ENCODE measurements at regions not wholly inside any gene's neighbourhood (a gene's known extent, or its start where the extent isn't known, plus 50 kb on each side); places are given as distances from the start of the nearest gene placed in this dataset.

DNA sequence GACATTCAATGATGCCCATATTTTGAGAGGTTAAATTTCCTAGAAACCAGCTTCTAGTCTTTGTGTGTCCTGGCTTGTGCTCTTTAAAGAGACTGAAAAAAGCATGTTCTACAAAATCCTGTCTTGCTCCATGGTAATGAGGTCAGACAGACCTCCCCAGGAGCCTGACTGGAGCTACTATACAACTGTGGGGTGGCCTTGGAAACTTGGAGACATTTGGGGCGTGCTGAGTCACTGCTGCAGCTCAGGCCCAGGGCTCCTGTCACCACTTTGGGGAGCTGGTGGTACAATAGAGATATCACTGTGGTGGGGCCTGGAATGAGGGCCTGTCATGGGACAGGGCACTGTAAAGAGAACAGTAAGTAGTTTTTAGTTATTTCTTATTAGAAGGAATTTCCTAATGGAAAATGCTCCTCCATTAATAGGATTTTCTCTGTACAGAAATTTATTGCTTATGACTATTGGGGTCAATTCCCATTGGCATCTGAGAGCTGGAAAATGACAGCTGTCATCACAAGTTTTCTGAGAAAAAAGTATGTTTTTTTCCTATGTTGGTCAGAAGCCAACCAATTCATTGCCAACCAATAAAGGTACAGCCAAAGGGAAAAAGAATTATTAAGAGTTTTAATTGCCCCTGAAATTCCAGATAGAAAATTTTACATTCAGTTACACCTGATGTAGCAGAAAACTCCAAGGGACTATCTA is 207.4 kb upstream of the JADE1 start:
- no peak for DNase-seq (ENCODE audit: low spot score)

DNA sequence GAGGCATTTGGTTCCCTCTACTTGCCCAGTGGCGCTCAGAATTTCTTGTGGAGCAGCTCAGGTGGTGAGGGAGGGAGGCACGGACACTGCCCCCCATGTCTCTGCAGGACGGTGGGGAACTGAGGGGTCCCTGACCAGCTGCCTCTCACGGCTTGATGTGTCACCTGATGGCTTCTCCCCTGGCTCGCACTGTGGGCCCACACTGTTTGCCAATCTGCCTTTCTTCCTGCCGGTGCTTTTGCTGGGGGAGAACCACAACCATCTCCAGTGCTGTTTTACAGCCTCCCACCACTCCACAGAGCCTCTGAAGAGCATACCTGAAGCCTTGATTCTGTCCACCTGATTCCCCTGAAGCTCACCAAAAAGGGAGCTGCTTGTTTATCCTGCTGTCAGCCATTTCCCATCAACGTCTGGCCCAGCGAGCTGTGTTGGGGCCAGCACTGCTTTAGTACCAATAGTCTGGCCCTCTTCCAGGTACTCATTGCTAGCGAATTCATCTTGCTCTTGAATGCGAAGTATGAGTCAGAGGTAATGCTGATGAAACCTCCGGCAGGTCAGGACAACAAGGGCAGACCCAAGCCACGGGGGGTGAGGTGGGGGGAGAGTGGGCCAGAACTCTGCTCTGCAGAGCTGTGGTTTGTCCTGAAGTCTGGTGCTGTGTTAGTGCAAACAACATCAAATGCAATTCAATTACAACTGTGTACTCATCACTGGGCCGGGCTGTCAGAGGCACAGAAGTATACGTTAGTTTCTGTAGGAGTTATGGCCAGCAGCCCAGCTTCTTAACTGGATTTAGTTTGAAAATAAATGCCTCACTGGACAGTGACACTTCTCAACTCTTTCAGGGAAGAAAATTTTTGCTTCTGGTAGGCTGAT is 208.3 kb upstream of the JADE1 start:
- DNase-seq (ENCODE audit: low spot score), result no peak

DNA sequence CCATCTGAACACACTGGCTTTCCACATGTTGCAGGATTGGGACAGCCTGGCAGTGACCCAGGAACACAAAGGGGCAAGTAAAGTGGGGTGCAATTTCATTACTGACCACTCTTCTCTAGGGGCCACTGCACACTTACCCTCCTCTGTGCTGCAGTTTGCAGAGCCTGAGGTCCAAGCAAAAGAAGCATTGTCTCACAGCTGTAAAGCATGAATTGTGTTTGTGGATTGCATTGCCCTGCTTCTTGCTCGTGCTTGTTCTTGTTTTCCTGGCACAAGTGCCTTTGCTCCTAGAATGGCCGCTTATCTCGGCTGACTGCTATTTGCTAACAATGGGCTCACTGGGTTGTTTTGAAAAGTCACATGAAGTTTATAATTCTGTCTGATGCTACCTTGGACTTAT is 209.1 kb upstream of the JADE1 start:
- no peak for DNase-seq (ENCODE audit: low spot score)

DNA sequence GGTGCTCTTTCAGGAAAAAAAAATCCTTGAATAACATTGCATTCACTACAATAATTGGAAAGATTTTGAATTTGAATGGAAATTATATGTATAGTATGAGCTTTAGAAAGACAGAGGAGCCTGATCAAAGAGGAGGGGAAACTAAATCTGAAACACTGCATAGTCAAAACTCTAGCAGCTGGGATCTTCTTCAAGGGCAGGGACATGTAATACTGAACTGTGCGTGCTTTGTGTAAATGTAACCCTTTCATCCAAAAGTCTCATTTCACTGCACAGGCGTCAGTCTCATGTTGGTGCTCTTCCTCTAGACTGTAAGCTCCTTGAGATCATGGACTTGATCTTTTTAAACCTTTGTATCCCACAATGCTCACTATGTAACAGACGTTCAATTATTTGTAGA is 212.0 kb upstream of the JADE1 start:
- no peak for DNase-seq (ENCODE audit: low spot score)

DNA sequence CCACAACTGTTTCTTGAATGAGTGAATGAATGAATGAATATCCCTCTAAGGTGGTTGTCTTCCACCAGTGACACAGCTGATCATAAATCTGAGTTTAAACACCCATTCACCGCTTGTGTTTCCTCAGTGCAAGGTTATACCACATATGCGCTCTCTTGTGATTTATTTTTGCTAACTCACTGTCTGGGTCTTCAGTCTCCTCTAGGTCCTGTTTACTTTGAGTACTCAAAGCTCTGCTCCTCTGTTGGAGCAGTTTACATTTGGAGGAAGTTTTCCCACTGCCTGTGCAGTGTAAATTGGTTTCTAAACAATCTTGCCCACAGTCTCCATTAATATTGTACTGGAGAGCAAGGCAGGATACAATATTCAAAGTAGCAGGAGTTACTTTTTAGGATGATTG is 212.6 kb upstream of the JADE1 start:
- no peak for DNase-seq (ENCODE audit: low spot score)

DNA sequence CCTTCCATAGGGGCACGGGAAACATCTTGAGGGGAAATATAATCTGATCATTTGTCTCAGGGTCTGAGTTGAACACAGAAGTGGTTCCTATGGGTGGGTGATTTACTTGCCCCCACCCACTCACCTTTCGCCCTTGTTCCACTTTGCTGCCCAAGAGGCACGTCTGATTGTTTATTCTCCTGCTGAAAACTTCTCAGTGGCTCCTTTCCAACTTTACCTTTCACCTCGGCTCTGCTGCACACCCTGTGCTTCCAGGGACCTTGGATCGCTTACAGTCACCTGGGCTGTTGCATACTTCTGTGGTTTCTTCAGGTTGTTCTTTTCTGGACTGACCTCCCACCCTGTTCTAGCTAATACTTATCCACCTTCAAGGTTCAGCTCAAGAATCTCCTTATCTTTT is 213.4 kb upstream of the JADE1 start:
- DNase-seq (ENCODE audit: low spot score), result no peak

DNA sequence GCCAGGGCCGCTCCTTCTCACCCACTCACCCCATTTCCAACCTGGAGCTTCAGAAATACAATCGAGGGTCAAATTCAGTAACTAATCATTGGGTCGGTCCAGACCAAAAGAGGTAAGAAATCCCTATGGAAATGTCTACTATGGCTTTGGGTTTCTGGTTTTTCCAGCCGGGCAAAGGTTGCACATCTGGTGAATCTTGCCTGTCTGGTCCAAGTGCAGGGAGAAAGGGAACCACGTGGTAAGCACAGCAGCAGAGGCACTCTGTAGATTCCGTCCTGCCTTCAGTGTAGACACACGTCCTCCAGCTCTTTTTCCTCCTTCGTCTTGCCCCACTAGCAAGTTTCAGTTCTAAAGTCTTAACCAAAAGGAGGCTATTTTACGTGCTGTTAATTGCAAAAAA is 218.0 kb upstream of the JADE1 start:
- no peak for DNase-seq (ENCODE audit: low spot score)

DNA sequence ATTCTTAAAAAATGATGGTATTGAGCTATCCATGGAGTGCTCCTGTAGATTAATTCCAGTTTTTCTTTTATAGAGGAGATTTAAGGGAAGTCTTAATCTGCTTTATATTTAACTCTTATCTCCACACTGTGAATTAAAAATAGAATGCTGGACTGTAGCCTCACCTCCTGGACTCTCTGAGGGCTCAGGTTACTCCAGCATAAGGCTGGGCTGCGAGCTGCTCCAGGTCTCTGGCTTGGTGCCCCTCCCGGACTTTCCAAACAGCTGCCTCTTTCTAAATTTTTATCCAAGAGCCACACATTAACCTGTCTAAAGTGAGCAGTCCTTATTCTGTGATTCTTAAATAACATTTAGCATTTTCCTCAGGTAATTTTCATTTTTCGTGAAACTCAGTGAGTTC is 218.7 kb upstream of the JADE1 start:
- no peak for DNase-seq (ENCODE audit: low spot score)

DNA sequence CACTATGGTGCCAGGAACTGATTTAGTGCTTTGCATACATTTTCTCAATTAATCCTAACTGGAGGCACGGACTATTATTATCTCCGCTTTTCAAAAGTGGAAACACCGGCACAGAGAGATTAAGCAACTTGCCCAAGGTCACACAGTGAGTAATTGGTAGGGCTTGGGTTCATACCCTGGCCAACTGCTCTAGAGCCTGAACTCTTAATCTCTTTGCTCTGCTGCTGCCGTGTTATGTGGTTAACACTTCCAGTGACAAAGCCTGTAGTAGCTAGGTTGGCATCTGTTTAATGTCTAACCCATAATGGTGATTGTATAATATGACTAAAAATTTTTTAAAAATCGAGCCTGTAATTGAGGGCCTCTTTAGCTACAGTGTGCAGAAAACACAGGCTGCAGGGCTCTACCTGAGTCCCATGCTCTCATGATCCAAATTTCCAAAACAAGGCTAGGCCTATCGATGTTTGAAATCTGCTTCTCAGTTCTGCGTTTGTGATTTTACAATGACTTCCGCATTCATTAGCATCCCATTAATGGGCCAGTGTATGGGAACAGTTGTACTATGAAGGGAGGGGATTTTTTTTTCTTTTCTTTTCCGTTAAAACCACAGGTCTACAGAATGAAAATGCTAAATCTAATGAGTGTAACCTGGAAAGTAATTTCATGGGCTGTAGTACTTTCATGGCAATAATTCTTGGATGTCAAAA is 219.3 kb upstream of the JADE1 start:
- no peak for DNase-seq (ENCODE audit: low spot score)

DNA sequence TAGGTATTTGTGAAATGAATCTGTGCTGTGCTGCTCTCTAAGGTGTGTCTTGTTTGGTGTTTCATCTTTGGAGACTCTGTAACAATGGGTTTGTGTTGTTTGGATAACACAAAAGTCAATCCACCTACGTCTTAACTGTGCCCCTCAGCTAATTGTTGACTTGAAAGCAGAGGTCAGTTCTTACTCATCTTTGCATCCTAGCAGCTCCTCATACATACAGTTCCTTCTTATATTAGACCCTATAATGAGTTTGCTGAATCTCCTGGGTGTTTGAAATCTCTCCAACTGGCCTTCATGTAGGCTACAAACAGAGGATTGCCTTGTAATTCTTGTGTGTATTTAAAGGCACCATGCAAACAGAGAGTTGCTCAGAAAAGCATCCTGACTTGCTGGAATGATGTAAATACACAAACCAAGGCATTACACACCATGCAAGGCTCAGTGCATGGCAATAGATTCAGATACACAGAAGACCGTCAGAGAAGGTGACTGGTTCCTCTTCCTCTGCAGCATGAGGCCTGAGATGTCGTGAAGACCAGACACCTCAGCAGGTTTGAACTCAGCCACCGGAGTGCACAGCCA is 220.0 kb upstream of the JADE1 start:
- no peak for DNase-seq (ENCODE audit: low spot score)

DNA sequence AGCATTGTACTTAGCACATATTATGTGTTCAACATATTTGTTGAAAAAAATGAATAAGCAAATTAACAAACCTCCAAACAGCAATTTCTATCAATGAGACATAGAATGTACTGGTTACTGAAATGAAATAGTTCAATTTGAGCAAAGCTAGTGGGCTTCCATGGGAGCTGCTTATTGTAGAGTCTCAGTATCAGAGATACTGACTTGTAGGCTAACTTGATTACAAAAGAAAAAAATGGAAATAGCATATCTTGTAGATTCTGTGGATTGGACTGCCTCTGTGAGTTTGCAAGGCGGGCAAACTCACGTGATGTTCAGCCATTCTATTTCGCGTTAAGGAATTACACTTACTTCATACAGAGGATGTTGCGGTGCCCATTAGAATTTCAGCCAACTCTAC is 222.1 kb upstream of the JADE1 start:
- DNase-seq (ENCODE audit: low spot score), result no peak

DNA sequence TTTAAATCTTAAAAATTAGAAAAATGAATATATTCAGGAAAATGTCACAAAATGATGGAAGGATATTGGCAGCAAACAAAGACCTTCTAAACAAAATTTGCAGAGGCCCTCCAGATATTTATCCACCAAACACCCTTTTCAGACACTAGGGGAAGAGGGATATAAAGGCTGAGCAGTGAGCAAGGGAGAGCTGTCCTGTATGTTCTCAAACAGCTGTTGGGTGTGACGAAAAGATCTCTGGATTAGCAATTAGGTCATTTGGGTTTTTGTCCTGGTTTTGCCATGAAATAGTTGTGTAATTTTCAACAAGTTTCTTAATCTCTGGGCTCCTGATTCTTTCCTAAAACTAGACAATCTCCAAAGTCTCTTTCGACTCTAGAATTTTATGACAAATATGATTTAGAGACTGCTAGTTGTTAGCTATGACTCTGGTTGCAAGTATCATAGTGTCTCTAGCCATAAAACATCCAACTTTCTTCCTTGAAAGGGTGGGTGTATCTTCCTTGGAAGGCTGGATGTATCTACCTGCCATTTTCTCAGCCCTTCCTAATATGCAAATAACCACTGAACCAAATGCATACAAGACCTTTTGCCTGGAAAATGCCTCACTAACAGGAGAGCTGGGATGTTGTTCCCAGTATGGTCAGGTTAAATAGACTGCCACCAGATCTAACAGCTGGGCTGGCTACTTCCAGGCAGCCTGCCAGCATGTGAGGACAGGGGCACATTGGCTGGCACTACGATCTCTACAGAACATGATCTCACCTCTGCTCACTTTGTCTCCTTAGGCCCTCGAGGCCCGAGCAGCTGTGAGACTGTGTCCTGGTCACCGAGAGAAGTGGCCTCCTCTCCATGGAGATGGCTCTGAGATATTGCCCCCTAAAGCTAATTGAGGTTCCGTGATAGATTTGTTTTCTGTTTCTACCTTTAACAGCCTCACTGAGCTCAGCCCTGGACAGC is 225.5 kb upstream of the JADE1 start:
- DNase-seq (ENCODE audit: low spot score), result no peak

DNA sequence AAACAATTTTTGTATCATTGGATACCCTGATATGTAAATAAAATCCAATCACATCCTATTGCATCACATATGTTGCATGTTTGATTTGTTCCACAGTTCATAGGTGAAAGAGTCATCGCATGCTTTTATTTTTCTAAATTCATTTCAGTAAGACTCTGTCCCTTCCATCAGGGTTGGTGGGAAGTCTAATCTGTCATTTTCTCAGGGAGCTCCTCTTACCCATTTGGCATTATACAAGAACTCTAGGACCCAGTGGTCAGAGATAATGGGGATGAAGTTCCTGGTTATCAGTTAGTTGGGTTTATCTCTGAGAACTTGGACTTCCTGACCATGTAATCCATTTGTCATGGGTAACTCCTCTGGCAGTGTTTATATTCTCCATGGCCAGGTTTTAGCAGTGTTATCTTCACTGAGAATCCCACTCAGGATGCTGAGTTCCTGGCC is 227.1 kb upstream of the JADE1 start:
- no peak for DNase-seq (ENCODE audit: low spot score)

DNA sequence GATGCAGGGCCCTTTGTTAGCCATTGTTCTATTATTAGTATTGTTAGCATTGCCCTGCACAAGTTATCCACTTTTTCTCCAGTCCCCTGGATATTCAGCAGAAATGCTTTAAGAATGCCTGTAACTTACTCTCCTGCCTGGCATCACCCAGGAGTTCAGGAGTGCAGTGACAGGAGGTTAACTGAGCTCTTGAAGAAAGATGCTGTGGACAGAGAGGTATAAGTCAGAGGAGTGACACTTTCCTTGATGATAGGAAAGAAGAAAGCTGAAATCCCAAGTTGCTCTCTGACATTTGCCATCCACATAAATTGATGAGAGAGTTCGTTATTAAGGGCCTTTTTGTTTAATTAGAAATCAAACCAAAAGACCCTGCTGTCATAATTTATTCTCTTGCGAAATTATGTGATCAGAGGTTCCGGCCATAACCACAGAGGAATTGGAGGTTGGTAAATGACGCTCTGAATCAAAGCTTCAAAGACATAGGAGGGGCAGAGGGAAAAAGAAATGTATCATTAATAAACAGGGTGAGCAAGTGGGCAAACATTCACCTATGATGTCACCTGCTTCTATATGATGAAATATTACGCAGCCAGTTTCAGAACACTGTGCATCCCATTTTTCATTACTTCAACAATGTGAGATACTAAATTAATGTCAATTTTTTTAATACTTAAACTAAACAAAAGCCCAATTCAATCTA is 230.2 kb upstream of the JADE1 start:
- DNase-seq (ENCODE audit: low spot score), result no peak

DNA sequence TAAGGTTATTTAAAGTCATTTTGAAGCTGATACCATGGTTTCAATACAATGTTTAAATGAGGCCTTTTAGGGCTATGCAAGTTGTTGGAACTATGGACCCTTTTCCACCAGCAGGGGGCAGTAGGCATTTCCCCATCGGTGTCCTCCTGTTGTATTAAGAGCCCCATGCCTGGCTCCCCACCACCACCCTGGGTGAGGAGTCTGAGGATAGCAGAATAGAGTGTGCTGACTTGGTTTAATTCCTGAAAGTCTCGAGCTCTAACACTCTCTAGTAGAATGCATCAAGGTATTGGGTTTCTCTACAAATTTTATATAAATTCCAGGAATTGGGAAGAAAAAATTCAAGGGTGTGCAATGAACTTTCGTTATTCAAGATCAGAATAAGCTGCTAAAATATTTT is 234.8 kb upstream of the JADE1 start:
- DNase-seq (ENCODE audit: low spot score), result peak; percentile 56

DNA sequence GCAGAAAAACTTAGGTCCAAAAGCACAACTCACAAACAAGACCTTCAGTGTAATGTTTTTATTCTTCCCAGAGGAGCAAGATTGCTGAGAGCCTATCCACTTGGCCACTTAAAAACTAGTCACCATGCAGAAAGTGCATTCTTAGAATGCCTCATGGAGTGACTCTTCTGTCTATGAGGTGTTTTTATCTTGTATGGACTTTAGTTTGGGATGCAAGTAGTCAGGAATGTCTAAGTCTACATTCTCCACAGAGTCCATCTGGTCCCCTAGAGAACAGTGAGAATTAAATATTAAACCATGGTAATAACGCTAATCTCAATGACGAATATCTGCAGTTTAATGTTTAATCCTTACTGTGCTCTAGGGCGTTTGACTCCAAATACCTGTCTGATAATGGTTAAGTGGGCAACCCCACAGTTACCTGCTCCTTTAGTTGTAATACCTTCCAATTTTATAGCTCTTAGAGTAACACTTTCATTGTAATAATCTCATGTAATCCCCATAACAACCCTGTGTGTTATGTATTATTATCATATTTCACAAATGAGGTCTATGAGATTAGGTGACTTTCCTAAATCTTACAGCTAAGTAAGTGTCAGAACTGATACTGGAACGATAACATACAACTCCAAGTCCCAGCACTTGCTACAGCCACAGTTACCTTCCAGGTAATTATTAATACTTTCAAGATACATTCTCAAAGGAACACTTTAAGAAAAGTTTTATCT is 235.6 kb upstream of the JADE1 start:
- no peak for DNase-seq (ENCODE audit: low spot score)

DNA sequence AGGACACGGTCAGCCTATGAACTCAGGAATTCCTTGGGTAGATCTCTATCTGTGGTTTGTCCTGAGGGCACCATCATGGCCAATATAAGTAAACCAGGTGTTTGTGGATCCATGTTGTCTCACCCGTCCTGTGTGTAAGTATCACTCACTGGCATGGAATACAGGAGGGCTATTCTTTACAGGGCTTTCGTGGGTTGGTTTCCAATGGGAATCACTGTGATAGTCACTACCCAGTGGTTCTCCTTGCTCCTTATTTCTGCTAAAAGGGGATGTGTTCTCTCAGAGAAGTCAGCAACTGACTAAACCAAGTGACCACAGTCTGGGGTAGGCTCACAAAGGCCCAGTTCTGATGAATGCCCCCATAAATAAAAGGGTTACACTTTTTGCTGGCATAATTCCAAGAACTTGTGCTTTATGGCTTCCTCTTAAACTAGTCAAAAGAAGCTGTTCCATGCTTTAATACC is 236.7 kb upstream of the JADE1 start:
- no peak for DNase-seq (ENCODE audit: low spot score)

DNA sequence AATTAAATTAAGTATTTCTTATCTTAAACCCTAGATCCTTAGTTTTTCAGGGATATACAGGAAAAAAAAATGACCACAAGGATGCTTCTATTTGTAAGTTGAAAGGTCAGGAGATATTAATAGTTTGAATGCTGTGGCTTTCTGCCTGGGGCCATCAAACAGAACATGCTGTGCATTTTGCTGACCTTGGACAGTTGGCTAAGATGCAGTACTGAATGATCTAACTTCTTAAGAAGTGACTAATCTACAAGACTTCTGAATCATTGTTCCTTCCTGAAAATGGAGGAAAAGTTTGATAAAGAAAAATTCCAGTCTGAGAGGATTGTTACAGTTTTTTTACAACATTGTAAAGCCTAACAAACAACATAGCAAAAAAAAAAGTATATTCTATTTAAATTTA is 237.8 kb upstream of the JADE1 start:
- no peak for DNase-seq (ENCODE audit: low spot score)

DNA sequence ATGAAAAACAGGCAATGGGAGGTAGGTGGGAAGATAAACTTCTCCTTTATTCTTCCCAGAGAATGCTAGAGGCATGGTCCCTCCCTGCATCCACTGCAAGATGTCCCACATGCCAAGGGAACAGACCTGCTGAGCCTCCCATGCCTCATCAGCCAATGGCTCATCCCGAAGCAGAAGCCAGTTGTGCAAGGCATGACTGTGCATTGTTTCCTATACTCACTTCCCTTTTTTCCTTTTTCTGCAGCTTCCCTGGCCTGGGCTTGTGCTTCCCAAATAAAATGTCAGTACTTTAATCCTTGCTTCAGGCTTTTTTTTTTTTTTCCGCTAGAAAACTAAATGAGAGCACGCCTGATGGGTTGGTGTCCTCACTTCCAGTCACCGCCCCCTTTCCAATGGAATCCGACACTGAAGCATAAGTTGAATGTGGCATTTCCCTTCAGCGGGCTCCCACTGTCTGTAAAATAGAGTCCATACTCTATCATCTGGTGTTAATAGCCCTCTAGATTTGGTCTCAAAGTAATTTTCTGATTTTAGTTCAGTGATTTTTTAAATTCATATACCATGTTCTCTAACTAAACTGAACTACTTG is 239.0 kb upstream of the JADE1 start:
- DNase-seq (ENCODE audit: low spot score), result no peak

DNA sequence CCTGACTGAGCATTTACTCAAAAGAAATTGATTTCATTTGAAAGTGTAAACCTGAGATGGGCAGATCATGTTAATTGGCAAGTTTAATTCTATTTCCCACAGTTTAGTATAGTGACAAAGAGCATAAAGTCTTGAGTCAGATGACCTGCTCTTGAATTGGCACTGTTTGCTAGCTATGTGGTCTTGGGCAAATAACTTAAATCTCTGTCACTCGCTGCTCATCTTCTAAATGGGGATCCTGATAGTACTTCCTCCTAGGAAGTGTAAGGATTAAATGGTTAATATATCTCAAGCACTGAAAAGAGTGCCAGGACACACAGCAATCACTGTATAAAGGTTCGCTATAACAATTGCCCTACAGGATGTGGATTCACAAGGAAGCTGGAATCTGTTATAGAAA is 242.8 kb upstream of the JADE1 start:
- DNase-seq (ENCODE audit: low spot score), result no peak
